ENCODE measurements at regions not wholly inside any gene's neighbourhood (a gene's known extent, or its start where the extent isn't known, plus 50 kb on each side); places are given as distances from the start of the nearest gene placed in this dataset.

DNA sequence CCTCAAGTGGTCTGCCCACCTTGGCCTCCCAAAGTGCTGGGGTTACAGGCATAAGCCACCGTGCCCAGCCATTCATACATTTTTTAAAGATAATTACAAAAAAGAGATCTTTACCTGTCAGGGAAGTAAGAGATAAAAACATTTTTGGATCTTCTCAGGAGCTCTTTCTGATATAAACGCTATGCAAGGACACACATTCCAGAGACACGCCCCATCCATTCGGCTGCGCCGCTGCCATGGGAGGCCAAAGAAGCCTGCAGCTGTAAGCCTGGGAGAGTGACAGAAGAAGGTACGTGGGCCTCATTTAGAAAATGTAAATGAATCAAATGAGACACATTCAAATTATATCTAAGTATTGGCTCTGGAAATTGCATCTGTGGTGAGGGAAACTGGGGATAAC lies 85.3 kb downstream of the LYZL1 start:
- TF ChIP-seq, protein P1, sequence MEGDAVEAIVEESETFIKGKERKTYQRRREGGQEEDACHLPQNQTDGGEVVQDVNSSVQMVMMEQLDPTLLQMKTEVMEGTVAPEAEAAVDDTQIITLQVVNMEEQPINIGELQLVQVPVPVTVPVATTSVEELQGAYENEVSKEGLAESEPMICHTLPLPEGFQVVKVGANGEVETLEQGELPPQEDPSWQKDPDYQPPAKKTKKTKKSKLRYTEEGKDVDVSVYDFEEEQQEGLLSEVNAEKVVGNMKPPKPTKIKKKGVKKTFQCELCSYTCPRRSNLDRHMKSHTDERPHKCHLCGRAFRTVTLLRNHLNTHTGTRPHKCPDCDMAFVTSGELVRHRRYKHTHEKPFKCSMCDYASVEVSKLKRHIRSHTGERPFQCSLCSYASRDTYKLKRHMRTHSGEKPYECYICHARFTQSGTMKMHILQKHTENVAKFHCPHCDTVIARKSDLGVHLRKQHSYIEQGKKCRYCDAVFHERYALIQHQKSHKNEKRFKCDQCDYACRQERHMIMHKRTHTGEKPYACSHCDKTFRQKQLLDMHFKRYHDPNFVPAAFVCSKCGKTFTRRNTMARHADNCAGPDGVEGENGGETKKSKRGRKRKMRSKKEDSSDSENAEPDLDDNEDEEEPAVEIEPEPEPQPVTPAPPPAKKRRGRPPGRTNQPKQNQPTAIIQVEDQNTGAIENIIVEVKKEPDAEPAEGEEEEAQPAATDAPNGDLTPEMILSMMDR (IDR thresholded peaks at IDR 0.05): no peak
- no peak for TF ChIP-seq POLR2A (IDR thresholded peaks at IDR 0.05; ENCODE audit: low read depth)
- TF ChIP-seq EP300 (IDR thresholded peaks at IDR 0.05): no peak
